K562 (cell line): ENCODE measurements at regions not wholly inside any gene's neighbourhood (a gene's known extent, or its start where the extent isn't known, plus 50 kb on each side); places are given as distances from the start of the nearest gene placed in this dataset.
"Not testable (repeated sequence)": the region's sequence is repeated elsewhere in the genome, so short reads cannot be mapped to it uniquely, and the experiment has no call there.

Experiments used
- BRD4 ChIP-seq: fragments of 200-600 bp; sonication (generic); IDR thresholded peaks from 2 replicates; pipeline ENCODE4 v1.6.1; 2017; ENCODE audit warnings: inconsistent platforms
- CREB1 ChIP-seq, 2 experiments: sonication (generic) in 1 of 2; formaldehyde crosslinking in 1 of 2; IDR thresholded peaks; 2 replicates each; pipeline versions ENCODE4 v1.6.1 to v1.8.0; 2012 to 2022; ENCODE audit warnings: inconsistent platforms in 1 of 2, mild to moderate bottlenecking in 1 of 2, missing genetic modification reagents in 1 of 2, moderate library complexity in 1 of 2
- ELF4 ChIP-seq: fragments of 450-650 bp; formaldehyde crosslinking; IDR thresholded peaks from 2 replicates; pipeline ENCODE4 v1.4.0; 2022; ENCODE audit warnings: missing genetic modification characterization
- HMGN3 ChIP-seq: IDR thresholded peaks from 2 replicates; pipeline ENCODE4 v1.6.1; 2011; ENCODE audit warnings: borderline replicate concordance, low read depth, mild to moderate bottlenecking, mixed read lengths, low read length; ENCODE audit not compliant: insufficient read length; ENCODE audit errors: extremely low read depth
- JUN ChIP-seq, 2 experiments: sonication (generic) in 1 of 2; formaldehyde crosslinking in 1 of 2; IDR thresholded peaks; 2 replicates each; pipeline versions ENCODE4 v1.6.1 to v1.8.0; 2012 to 2022; ENCODE audit warnings: borderline replicate concordance in 2 of 2, mild to moderate bottlenecking in 2 of 2, improper control_type of control experiment in 1 of 2, low read depth in 1 of 2, low read length in 1 of 2, missing genetic modification reagents in 1 of 2
- KDM1A ChIP-seq, 2 experiments: fragments of 450-650 bp; IDR thresholded peaks; 2 replicates each; pipeline ENCODE4 v1.6.1; 2016; ENCODE audit warnings: mild to moderate bottlenecking in 2 of 2
- KLF1 ChIP-seq: fragments of 450-650 bp; IDR thresholded peaks from 2 replicates; pipeline ENCODE4 v1.6.1; 2016; ENCODE audit warnings: missing genetic modification characterization, missing compliant biosample characterization
- NONO ChIP-seq, 2 experiments: fragments of 200-400 bp in 1 of 2; fragments of 450-650 bp in 1 of 2; formaldehyde crosslinking in 1 of 2; IDR thresholded peaks; 2 replicates each; pipeline ENCODE4 v1.6.1; 2017; ENCODE audit warnings: low read depth in 2 of 2, mild to moderate bottlenecking in 2 of 2, moderate library complexity in 2 of 2, low read length in 1 of 2
- RBM39 ChIP-seq: fragments of 200-400 bp; formaldehyde crosslinking; optimal IDR thresholded peaks from 2 replicates; pipeline ENCODE3; 2018; ENCODE audit warnings: low read depth, low read length
- ZNF282 ChIP-seq: sonication (generic); formaldehyde crosslinking; IDR thresholded peaks from 2 replicates; pipeline ENCODE4 v1.8.1; 2023; ENCODE audit warnings: missing genetic modification reagents
- TF ChIP-seq, protein P1 (sequence below): sonication (generic); formaldehyde crosslinking; IDR thresholded peaks from 2 replicates; pipeline ENCODE4 v1.8.1; 2023; ENCODE audit warnings: mild to moderate bottlenecking, missing genetic modification reagents
- TF ChIP-seq, protein P2 (sequence below): fragments of 250-450 bp; sonication (Bioruptor Pico); IDR thresholded peaks from 2 replicates; pipeline ENCODE4 v1.4.0; 2020; ENCODE audit warnings: mild to moderate bottlenecking

DNA sequence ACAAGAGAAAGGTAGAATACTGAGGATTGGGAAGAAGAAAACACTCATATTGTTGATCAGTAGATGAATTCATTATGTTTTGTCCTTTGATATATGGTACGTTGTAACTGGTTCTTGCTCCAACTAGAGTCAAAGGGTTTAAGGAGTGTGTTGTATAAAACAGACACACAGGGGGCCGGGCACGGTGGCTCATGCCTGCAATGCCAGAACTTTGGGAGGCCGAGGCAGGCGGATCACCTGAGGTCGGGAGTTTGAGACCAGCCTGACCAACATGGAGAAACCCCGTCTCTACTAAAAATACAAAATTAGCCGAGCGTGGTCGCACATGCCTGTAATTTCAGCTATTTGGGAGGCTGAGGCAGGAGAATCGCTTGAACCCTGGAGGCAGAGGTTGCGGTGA, 1624.0 kb upstream of the AGA start:
- not testable (repeated sequence) for TF ChIP-seq ZNF282; KDM1A (IDR thresholded peaks at IDR 0.05); NONO (IDR thresholded peaks at IDR 0.05; ENCODE audit: low read depth in 2 of 2, low read length in 1 of 2); CREB1 (IDR thresholded peaks at IDR 0.05); CREB1 (CRISPR knock-in tag; IDR thresholded peaks at IDR 0.05); RBM39; BRD4; JUN (IDR thresholded peaks at IDR 0.05; ENCODE audit: borderline replicate concordance, low read depth, low read length); JUN (CRISPR knock-in tag; IDR thresholded peaks at IDR 0.05; ENCODE audit: borderline replicate concordance); HMGN3; KLF1; ELF4 (CRISPR knock-in tag)
- TF ChIP-seq, protein P1, sequence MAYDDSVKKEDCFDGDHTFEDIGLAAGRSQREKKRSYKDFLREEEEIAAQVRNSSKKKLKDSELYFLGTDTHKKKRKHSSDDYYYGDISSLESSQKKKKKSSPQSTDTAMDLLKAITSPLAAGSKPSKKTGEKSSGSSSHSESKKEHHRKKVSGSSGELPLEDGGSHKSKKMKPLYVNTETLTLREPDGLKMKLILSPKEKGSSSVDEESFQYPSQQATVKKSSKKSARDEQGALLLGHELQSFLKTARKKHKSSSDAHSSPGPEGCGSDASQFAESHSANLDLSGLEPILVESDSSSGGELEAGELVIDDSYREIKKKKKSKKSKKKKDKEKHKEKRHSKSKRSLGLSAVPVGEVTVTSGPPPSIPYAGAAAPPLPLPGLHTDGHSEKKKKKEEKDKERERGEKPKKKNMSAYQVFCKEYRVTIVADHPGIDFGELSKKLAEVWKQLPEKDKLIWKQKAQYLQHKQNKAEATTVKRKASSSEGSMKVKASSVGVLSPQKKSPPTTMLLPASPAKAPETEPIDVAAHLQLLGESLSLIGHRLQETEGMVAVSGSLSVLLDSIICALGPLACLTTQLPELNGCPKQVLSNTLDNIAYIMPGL, result not testable (repeated sequence)
- TF ChIP-seq, protein P2, sequence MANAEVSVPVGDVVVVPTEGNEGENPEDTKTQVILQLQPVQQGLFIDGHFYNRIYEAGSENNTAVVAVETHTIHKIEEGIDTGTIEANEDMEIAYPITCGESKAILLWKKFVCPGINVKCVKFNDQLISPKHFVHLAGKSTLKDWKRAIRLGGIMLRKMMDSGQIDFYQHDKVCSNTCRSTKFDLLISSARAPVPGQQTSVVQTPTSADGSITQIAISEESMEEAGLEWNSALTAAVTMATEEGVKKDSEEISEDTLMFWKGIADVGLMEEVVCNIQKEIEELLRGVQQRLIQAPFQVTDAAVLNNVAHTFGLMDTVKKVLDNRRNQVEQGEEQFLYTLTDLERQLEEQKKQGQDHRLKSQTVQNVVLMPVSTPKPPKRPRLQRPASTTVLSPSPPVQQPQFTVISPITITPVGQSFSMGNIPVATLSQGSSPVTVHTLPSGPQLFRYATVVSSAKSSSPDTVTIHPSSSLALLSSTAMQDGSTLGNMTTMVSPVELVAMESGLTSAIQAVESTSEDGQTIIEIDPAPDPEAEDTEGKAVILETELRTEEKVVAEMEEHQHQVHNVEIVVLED (CRISPR knock-in tag), result not testable (repeated sequence)
